Body of pancreas (tissue), 4 donors: ENCODE measurements at regions not wholly inside any gene's neighbourhood (a gene's known extent, or its start where the extent isn't known, plus 50 kb on each side); places are given as distances from the start of the nearest gene placed in this dataset.

ENCODE experiments used
- ATAC-seq: fragments of 150-250 bp; one replicate; pipeline ENCODE4 v1.9.1; 2016
- DNase-seq, 4 donors: peaks; one replicate each; pipeline ENCODE4 v3.0.0-alpha.2; 2019
- H3K27ac ChIP-seq, 4 donors: fragments of 200-600 bp; sonication (generic); 1 replicate in 3 of 4; 2 replicates in 1 of 4; pipeline versions ENCODE4 v1.5.1 to v1.6.1; 2016 to 2019; ENCODE audit warnings: mild to moderate bottlenecking in 1 of 4, mixed read lengths in 1 of 4, moderate library complexity in 1 of 4
- H3K27me3 ChIP-seq, 2 donors: fragments of 200-600 bp; sonication (generic); one replicate each; pipeline ENCODE4 v1.6.0; 2016; ENCODE audit warnings: mild to moderate bottlenecking in 1 of 2
- H3K36me3 ChIP-seq, 2 donors: fragments of 200-600 bp; sonication (generic); replicated peaks in 1 of 2; 2 replicates each; pipeline ENCODE4 v1.5.1; 2016; ENCODE audit warnings: low read depth in 2 of 2; ENCODE audit not compliant: insufficient read depth in 1 of 2
- H3K4me1 ChIP-seq: fragments of 200-600 bp; sonication (generic); one replicate; pipeline ENCODE4 v1.6.0; 2016
- H3K4me3 ChIP-seq, 2 donors: fragments of 200-600 bp; sonication (generic); 1 replicate in 1 of 2; 2 replicates in 1 of 2; pipeline ENCODE4 v1.5.1; 2016 to 2019
- H3K9me3 ChIP-seq, 3 donors: fragments of 200-600 bp; sonication (generic); 1 replicate in 2 of 3; 2 replicates in 1 of 3; pipeline ENCODE4 v1.5.1; 2016
- CTCF ChIP-seq, 7 experiments: fragments of 450-650 bp in 4 of 7; fragments of 200-600 bp in 3 of 7; sonication (generic) in 3 of 7; IDR thresholded peaks; one replicate each; pipeline ENCODE4 v1.5.1; 2016 to 2019; ENCODE audit warnings: antibody characterized with exemption in 7 of 7
- POLR2A ChIP-seq, 3 donors: fragments of 450-650 bp; IDR thresholded peaks; one replicate each; pipeline ENCODE4 v1.6.1; 2016; ENCODE audit warnings: antibody characterized with exemption in 3 of 3, mild to moderate bottlenecking in 2 of 3
- WGBS, 2 donors: methylation state at CpG; one replicate each; pipeline ENCODE4 v1.1.5; 2017; 5-methylcytosine and 5-hydroxymethylcytosine counted together
- intact Hi-C: fragments of 100-400 bp; cut with DNase I; formaldehyde crosslinking; loops from one replicate; pipeline ENCODE4 v1.15.1; 2023

GRCh38 chr10:89085153-89085552, 94.6 kb downstream of the FAS start:
- intact Hi-C loops: no loop called here
- DNase-seq: no peak
- TF ChIP-seq CTCF (IDR thresholded peaks at IDR 0.05): no peak
- TF ChIP-seq POLR2A (IDR thresholded peaks at IDR 0.05): no peak
- no peaks in the 10 kb centered on the region for H3K36me3 ChIP-seq
- WGBS, 2 donors: 77 to 86% methylated on average over 4 of the region's 4 CpGs
- no peaks in the 10 kb centered on the region for H3K27me3 ChIP-seq
- no peak overlapping the region for H3K4me3 ChIP-seq
- H3K27ac ChIP-seq: no peak overlapping the region
- ATAC-seq: no peak
- no peaks in the 10 kb centered on the region for H3K4me1 ChIP-seq
- no peaks in the 10 kb centered on the region for H3K9me3 ChIP-seq

- no peaks in the 10 kb centered on the region for H3K36me3 ChIP-seq
- no peaks in the 10 kb centered on the region for H3K4me1 ChIP-seq
- H3K4me3 ChIP-seq: no peak overlapping the region
- no peaks in the 10 kb centered on the region for H3K27me3 ChIP-seq
- ATAC-seq (no peak), DNase-seq (no peak)
- no peaks in the 10 kb centered on the region for H3K9me3 ChIP-seq
- no peak overlapping the region for H3K27ac ChIP-seq
- 69 to 72% methylated on average over 5 of the region's 5 CpGs for WGBS, 2 donors
- intact Hi-C loops: no loop called here
- no peak for TF ChIP-seq CTCF (IDR thresholded peaks at IDR 0.05)
- TF ChIP-seq POLR2A (IDR thresholded peaks at IDR 0.05): no peak
Observed at GRCh38 chr10:89082086-89082485, 91.5 kb downstream of the FAS start.

- Histone ChIP-seq H3K27me3 (no peaks in the 10 kb centered on the region), H3K9me3 (no peaks in the 10 kb centered on the region), H3K4me3 (no peak overlapping the region), H3K4me1 (no peaks in the 10 kb centered on the region), H3K36me3 (no peaks in the 10 kb centered on the region), H3K27ac (no peak overlapping the region)
- intact Hi-C loops: no loop called here
- 61 to 74% methylated on average over 3 of the region's 3 CpGs for WGBS, 2 donors
- ATAC-seq (no peak), DNase-seq (no peak)
- no peak for TF ChIP-seq POLR2A (IDR thresholded peaks at IDR 0.05)
- TF ChIP-seq CTCF (IDR thresholded peaks at IDR 0.05): no peak
Observed at GRCh38 chr10:89080660-89081059, 90.1 kb downstream of the FAS start.

GRCh38 chr10:89079961-89080360, 89.4 kb downstream of the FAS start:
- H3K36me3 ChIP-seq: no peaks in the 10 kb centered on the region
- no peak overlapping the region for H3K27ac ChIP-seq
- ATAC-seq: no peak
- no peaks in the 10 kb centered on the region for H3K9me3 ChIP-seq
- H3K4me3 ChIP-seq: no peak overlapping the region
- intact Hi-C loops: no loop called here
- DNase-seq: no peak
- TF ChIP-seq POLR2A (IDR thresholded peaks at IDR 0.05): no peak
- no peak for TF ChIP-seq CTCF (IDR thresholded peaks at IDR 0.05)
- WGBS, 2 donors: 81 to 82% methylated on average over 1 of the region's 1 CpG
- no peaks in the 10 kb centered on the region for H3K4me1 ChIP-seq
- H3K27me3 ChIP-seq: no peaks in the 10 kb centered on the region

GRCh38 chr10:89078724-89079672, 88.4 kb downstream of the FAS start:
- WGBS, 2 donors: 74 to 76% methylated on average over 9 of the region's 9 CpGs
- Histone ChIP-seq H3K4me1 (no peaks in the 10 kb centered on the region), H3K27me3 (no peaks in the 10 kb centered on the region), H3K4me3 (no peak overlapping the region), H3K9me3 (no peaks in the 10 kb centered on the region), H3K36me3 (no peaks in the 10 kb centered on the region), H3K27ac (no peak overlapping the region)
- intact Hi-C loops: no loop called here
- TF ChIP-seq CTCF (IDR thresholded peaks at IDR 0.05): no peak
- no peak for TF ChIP-seq POLR2A (IDR thresholded peaks at IDR 0.05)
- ATAC-seq (no peak), DNase-seq (no peak)
